Suppressor macrophage (primary cell): ENCODE measurements at regions not wholly inside any gene's neighbourhood (a gene's known extent, or its start where the extent isn't known, plus 50 kb on each side); places are given as distances from the start of the nearest gene placed in this dataset.
"Not testable (repeated sequence)": the region's sequence is repeated elsewhere in the genome, so short reads cannot be mapped to it uniquely, and the experiment has no call there.

Experiments
- DNase-seq, 4 experiments: peaks; one replicate each; pipeline ENCODE4 v3.0.0-alpha.2; 2020 to 2022

DNA sequence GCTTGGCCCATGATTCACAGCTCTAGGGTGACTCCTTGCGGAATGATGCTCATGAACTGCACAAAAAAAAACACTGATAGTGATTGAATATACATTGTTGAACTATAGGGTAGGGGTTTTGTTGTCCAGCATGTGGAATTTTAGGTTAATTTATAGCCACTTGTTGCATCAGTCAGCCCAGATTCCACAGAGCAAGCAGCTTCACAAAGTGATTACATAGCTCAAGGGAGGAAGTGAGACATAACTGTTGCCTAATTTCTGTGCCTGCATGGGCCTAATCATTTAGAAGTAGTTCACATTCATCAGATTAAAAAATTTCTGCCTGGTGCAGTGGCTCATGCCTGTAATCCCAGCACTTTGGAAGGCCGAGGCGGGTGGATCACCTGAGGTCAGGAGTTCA lies 142.2 kb upstream of the ZNF722 start:
- DNase-seq, result not testable (repeated sequence)

DNA sequence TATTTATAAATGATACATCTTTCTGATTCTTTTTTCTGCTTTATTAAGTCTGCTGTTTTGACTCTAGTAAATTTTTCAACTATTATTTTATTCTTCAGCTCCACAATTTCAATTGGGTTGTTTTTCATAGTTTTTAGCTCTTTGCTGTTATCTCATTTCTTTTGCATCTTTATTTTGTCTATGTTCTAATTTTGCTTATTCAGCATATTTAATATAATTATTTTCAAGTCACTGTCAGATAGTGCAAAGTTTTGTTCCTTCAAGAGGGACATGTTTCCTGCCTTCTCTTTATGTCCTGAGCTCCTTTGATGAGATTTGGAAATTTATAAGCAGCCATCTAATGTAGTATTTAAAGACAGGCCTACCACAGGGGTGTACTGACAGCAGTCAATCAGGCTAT lies 131.5 kb upstream of the ZNF722 start:
- DNase-seq, result no peak

DNA sequence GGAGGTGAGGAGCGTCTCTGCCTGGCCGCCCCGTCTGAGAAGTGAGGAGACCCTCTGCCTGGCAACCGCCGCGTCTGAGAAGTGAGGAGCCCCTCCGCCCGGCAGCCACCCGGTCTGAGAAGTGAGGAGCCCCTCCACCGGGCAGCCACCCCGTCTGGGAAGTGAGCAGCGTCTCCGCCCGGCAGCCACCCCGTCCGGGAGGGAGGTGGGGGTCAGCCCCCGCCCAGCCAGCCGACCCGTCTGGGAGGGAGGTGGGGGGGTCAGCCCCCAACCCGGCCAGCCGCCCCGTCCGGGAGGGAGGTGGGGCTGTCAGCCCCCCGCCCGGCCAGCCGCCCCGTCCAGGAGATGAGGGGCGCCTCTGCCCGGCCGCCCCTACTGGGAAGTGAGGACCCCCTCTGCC lies 124.4 kb upstream of the ZNF722 start:
- not testable (repeated sequence) for DNase-seq

DNA sequence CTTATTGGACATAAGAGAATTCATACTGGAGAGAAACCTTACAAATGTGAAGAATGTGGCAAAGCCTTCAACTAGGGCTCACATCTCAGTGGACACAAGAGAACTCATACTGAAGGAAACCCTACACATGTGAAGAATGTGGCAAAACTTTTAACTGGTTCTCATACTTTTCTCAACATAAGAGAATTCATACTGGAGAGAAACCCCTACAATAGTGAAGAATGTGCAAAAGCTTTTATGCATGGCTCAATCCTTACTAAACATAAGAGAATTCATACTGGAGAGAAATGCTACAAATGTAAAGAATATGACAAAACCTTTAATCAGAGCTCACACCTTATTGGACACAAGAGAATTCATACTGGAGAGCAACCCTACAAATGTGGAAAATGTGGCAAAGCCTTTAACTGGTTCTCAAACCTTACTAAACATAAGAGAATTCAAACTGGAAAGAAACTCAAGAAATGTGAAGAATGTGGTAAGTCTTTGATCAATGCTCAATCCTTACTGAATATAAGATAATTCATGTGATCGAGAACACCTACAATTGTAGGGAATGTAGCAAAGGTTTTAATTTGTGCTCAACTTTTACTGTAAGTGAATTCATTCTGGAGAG lies 121.8 kb upstream of the ZNF722 start:
- DNase-seq, result no peak

DNA sequence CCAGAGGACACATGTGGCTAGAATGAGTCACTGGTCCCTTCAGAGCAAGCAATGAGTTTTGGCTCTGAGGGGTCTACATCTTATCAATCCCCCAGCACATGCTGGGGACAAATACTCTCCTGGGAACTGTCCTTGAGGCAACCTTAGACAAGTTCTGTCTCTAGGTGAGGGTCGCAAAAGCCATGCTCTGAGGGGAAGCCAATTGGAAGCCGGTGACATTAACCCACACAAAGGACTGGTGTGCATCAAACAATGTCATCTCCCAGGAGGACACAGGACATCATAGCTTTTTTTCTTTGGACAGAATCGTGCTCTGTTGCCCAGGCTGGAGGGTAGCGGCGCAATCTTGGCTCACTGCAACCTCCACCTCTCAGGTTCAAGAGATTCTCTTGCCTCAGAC lies 111.6 kb upstream of the ZNF722 start:
- no peak for DNase-seq

DNA sequence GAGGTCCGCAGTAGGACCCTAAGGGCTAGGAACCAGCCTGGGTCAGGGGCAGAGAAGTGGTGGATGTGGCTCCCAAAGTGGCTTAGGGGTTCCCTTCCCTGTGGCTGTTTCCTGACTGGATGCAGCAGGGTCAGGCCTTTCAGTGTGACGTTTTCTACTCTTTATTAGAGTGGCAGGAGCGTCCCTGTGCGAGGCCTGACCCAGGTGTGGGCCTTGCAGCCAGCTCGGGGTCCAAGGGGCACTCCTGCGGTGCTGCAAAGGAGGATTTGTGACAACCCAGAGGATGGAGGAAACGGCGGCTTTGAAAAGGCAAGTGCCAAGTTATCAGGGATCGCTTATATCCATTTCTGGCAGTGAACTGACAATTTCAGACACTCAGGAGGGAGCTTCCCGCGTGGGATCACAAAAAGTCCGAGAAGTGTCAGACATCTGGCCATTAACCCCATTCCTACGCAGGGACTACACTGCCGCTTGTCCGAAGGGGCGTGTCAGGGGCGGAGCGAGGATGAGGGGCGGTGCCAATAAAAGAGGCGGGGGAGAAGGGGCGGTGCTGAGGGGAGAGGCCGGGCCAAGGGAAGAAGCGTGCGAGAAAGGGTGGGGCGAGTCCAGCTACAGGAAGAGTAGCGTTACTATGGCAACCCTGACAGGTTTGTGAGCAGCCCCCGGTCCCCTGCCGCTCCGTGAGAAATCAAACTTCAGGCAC lies 98.8 kb upstream of the ZNF722 start:
- DNase-seq, result peak; percentile 21 to 77 (median 59)

DNA sequence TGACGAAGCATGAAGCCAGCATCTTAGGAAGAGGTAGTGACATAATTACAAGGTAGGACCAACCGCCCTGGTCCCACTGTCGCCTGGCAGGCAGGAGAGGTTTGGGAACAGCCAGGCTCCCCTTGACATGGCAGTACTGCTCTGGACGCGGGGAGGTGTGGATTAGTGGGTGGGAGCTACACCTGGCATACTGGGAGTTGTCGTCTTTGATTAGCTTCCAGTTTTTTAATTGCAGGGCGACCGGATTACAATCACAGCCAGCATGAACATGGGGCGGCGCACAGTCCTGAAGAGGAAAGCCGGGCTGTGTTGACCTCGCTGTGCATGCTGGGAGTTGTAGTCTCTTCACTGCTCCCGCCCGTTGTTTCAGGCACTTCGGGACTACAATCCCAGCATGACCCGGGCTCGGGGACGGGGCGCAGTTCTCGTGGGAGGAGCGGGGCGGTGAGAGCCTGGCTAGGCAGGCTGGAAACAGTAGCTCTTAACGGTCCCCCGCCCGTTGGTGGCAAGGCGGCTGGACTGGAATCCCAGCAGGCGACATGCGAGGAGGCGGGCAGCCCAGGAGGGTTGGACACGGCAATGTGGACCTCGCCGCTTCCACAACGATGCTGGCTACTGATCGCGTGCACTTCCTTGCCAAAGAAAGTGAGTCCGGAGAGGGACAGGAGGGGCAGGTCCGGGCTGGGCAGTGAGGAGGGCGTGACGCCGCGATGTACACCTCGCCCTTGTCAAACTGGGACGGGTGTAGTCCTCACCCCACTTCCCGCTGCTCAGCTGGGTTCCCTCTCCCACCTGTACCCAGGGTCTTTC lies 98.0 kb upstream of the ZNF722 start:
- peak; percentile 80 to 95 (median 87) for DNase-seq

DNA sequence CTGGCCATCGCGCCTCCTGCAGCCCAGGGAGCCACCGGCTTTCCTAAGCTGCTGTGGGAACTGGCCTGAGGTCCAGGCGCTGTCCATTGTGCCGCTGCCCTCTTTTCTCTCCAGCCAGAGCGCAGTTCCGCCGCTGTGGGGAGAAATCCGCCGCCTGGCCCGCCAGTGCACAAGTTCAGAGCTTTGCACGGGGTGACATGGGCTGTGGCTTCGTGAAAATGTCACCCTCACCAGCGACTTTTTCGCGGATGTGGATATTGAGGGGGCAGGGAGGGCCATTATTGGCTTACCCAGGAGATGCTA lies 97.5 kb upstream of the ZNF722 start:
- peak in 1 of 4 experiments; percentile 2 for DNase-seq

DNA sequence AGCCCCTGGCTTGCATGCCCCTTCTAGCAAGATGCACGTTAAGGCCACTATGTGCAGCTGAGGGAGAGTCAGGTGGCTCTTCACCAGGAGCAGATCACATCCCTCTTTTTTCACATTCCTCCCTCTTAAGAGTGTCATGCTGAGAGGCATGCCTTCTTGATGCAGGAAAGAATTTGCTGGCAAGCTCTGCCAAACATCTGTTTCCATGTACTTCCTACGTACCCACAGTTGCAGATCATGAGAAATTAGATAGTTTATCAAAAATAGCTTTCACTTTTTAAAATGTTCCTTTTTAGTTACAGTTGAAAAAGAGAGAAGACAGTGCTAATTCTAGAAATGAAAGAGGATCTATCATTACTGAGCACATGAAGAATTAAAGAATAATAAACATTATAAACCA lies 79.7 kb upstream of the ZNF722 start:
- DNase-seq, result no peak

DNA sequence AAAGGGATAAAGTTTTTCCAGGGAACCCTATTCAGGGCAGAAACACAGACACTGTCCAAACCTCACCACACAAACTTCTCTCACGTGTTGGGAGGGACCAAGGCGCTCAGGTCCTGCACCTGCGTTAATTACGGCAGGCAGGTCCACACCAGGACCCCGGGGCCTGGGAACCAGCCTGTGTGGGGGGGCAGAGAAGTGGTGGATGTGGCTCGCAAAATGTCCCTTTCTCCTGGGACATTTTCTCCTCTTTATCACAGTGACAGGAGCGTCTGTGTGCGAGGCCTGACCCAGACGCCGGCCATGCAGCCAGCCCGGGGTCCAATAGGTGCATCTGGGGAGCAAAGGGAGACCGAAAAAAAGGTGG lies 73.4 kb upstream of the ZNF722 start:
- no peak for DNase-seq

DNA sequence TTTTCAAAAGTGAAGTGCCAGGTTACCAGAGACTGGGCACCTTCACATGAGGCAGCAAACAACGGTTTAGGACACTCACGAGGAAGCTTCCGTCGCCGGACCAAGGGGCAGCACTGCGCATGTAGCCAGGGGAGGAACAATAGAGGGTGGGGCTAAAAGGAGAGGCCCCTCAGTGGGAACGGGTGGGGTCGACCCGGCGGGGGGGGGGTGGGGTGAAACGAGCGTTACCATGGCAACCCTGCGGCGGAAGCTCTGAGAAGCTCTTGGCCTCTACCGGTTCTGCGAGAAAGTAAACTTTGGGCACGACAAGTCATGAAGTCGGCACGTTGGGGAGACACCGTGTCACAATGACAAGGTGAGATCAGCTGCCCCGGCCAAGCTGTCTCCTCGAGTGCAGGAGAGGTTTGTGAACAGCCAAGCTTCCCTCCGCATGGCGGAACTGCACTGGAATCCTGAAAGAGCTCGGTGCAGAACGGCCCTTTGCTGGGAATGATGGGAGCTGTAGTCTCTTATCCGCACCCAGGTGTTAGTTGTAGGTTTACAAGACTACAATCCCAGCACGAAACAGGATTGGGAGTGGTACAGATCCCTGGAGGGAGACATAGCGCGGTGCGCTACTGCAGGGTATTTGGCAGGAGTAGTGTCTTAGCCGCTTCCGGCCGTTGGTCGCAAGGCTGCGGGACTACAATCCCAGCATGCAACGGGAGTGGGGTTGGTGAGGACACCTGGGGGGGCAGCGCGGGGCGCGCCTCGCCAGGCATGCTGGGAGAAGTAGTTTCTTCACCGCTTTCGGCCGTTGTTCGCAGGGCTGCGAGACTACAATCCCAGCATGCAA lies 72.8 kb upstream of the ZNF722 start:
- DNase-seq, result peak; percentile 88 to 97 (median 91)

DNA sequence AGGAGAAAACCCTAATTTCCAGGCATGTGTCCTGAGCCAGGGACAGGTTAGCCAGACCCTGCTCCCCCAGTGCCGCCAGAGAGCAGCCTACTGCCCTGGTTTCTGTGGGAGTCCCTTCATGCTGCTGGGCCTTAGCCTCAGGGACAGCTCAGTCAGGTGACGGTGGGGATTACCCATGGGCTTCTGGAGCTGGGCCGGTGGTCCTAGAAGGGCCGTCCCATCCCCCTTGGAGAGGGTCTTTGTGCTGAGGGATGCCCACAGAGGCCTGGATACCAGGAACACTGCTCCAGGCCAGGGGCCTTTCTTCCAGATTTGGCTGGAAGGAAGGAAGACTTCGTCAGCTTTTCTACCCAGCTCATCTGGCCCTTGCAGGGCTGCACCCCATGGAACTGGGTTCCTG lies 71.4 kb upstream of the ZNF722 start:
- DNase-seq, result no peak

DNA sequence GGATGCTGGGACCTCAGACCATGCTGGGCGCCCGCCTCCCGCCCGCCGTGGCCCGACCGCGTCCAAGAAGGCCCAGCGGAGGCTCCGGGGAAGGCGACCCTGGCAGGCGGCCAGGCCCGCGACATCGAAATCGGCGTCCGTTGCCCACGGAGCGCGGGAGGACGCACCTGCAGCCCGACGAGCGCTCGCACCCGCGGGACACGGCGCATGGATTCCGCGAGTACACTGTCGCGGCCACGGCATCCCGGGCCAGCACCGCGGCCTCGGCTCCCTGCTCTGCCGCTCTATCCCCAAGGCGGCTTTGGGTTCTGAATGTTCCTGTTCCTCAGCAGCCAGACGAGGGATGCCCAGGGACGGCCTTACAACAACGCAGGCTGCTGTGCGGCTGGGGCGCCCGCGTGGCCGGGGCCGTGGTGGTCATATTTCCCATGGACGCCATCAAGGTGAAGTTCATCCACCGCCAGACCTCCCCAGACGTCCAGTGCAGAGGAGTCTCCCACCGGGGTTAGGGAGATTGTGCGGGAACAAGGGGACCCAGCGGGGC lies 67.5 kb upstream of the ZNF722 start:
- no peak for DNase-seq

DNA sequence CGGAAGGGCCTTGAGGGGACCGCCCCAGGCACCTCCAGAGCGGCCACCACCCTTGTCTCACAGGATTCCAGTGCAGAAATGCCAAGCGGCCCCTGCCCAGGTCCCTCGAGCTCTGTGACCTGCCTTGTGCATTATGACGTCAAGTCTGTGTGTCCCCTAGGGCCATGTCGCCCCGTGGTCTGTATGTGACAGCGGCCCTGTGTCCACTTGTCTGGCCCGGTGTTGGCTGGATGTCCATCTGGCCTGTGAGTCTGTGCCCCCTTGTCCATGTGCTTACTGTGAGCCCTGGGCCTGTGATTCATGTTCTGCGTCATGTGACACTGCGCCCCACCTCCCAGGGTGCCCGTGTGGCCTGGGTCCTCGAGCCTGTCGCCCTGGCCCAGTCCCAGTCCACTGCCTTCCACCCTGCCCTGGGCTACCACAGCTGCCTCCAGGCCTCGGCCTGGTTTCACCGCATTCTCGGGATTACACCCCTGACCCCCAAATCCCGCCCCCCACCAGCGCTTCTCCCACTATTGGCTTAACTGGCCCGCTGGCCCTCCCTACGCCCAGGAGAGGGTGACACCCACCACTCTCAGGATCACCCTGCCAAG lies 66.6 kb upstream of the ZNF722 start:
- no peak for DNase-seq
